ENCODE measurements at regions not wholly inside any gene's neighbourhood (a gene's known extent, or its start where the extent isn't known, plus 50 kb on each side); places are given as distances from the start of the nearest gene placed in this dataset.

DNA sequence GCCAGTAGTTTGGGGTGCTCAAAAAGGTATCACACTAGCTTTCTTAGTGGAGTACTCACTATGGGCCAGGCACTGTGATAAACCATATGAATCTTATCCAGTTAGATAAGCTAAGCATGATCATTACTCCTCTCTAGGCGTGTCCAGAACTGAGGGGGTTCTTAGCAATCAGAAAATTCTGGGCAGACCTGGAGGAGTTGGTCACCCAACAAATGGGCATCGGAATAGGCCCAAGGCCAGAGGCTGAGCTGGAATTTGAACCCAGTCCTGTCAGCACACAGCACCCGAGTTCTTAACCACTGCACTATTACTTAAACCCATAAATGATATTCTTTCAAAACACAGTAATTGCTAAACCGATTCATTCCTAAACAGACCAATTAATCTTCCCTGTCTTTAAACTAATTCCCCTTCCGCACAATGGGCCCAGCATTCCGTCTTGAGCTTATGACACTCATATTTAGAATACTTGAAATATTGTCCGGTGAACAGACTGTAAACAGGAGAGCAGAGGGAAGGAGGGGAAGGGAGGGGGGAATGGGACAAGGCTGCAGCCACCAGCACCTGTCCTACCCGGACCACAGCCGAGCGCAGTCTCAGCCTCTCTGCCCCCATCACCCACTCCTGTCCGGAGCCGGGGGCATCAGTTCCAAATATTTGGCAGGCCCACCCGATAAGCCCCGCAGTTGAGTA is 113.0 kb upstream of the GADD45A start:
- Histone ChIP-seq H3K4me1 (ENCODE audit: control insufficient read depth, insufficient read depth, low read length) (no peaks in the 10 kb centered on the region), H3K27ac (ENCODE audit: extremely low read depth, low read depth, low read length) (no peak overlapping the region), H3K9me3 (ENCODE audit: control insufficient read depth, insufficient read depth, low read depth, low read length) (no peaks in the 10 kb centered on the region), H3K36me3 (ENCODE audit: control insufficient read depth in 2 of 2, insufficient read depth in 1 of 2, low read length in 2 of 2) (no peaks in the 10 kb centered on the region), H3K4me3 (ENCODE audit: low read depth, low read length) (no peak overlapping the region)
- CTCF ChIA-PET = interaction anchor here (0.6 to 4.5 kb wide), 3 partner anchors 10 to 194 kb away, joined by 3 to 41 read pairs (median 15); no protein-coding TSS in a partner anchor
- POLR2A ChIA-PET = interaction anchor here (0.6 to 4.8 kb wide), 3 partner anchors 9 to 113 kb away, joined by 3 to 29 read pairs (median 7); partner anchors contain the start of gene GADD45A
- TF ChIP-seq ZNF311 (tag by site-specific recombination; IDR thresholded peaks at IDR 0.05; ENCODE audit: borderline replicate concordance) (no peak), ZNF133 (tag by site-specific recombination; IDR thresholded peaks at IDR 0.05) (no peak), ZEB2 (tag by site-specific recombination; IDR thresholded peaks at IDR 0.05) (no peak), KLF17 (tag by site-specific recombination; IDR thresholded peaks at IDR 0.05) (no peak), OSR2 (tag by site-specific recombination; IDR thresholded peaks at IDR 0.05) (no peak), BCL6B (tag by site-specific recombination; IDR thresholded peaks at IDR 0.05) (no peak), SP7 (tag by site-specific recombination; IDR thresholded peaks at IDR 0.05) (no peak)

DNA sequence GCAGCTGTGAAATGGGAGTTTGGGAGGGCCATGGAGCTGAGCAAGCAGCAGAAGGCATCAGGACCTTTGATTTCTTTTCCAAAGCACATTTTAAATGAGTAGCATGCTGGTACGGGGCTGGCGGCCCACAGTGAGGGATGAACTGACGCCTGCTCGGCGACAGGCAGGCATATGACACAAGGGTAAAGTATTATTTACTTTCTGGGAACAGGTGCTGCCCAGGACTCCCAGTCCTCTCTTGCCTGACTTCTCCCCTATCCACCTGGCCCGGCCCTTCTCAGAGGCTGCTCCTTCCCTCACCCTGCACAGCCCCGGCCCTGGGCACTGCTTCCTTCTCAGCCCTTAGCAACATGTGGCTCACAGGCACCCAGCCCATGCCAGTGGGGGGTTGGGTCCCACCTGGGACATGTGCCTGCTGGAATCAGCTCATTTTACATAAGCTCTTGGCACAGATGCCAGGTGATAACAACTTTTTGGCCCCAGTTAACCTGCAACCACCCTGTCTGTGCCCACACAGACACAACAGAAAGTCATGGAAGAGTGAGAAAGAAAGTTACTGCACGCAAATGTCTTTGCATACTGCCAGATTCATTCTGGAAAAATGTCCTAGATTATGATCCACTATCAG is 112.3 kb upstream of the GADD45A start:
- ChIA-PET CTCF (interaction anchor here (0.6 to 4.5 kb wide), 3 partner anchors 11 to 193 kb away, joined by 3 to 41 read pairs (median 3); no protein-coding TSS in a partner anchor), POLR2A (interaction anchor here (0.6 to 4.8 kb wide), 2 partner anchors 9 to 113 kb away, joined by 3 to 29 read pairs; partner anchors contain the start of gene GADD45A)
- no peaks in the 10 kb centered on the region for H3K36me3 ChIP-seq (ENCODE audit: control insufficient read depth in 2 of 2, insufficient read depth in 1 of 2, low read length in 2 of 2)
- H3K9me3 ChIP-seq (ENCODE audit: control insufficient read depth, insufficient read depth, low read depth, low read length) = no peaks in the 10 kb centered on the region
- no peak overlapping the region for H3K4me3 ChIP-seq (ENCODE audit: low read depth, low read length)
- no peak overlapping the region for H3K27ac ChIP-seq (ENCODE audit: extremely low read depth, low read depth, low read length)
- no peaks in the 10 kb centered on the region for H3K4me1 ChIP-seq (ENCODE audit: control insufficient read depth, insufficient read depth, low read length)
- TF ChIP-seq ZFP41 (tag by site-specific recombination; IDR thresholded peaks at IDR 0.05; ENCODE audit: borderline replicate concordance) (no peak), ZNF571 (tag by site-specific recombination; IDR thresholded peaks at IDR 0.05) (no peak), ZNF157 (tag by site-specific recombination; IDR thresholded peaks at IDR 0.05) (no peak), ZFP3 (tag by site-specific recombination; IDR thresholded peaks at IDR 0.05; ENCODE audit: low read depth) (no peak), ZNF146 (tag by site-specific recombination; IDR thresholded peaks at IDR 0.05) (no peak), ZNF138 (tag by site-specific recombination; IDR thresholded peaks at IDR 0.05; ENCODE audit: borderline replicate concordance) (no peak), ZNF623 (tag by site-specific recombination; IDR thresholded peaks at IDR 0.05) (no peak), ZBTB1 (tag by site-specific recombination; IDR thresholded peaks at IDR 0.05) (no peak), ZBTB10 (tag by site-specific recombination; IDR thresholded peaks at IDR 0.05) (no peak), ZNF214 (tag by site-specific recombination; IDR thresholded peaks at IDR 0.05; ENCODE audit: borderline replicate concordance) (no peak), ZNF473 (tag by site-specific recombination; IDR thresholded peaks at IDR 0.05) (no peak), ZNF596 (tag by site-specific recombination; IDR thresholded peaks at IDR 0.05) (no peak), HIC1 (tag by site-specific recombination; IDR thresholded peaks at IDR 0.05) (no peak)

Data from HEK293 (cell line).